Activated T-cell treated with anti-CD3 and anti-CD28 coated beads for 4 hours (primary cell): ENCODE measurements at regions not wholly inside any gene's neighbourhood (a gene's known extent, or its start where the extent isn't known, plus 50 kb on each side); places are given as distances from the start of the nearest gene placed in this dataset.

Source experiments
- DNase-seq: peaks from one replicate; pipeline ENCODE4 v3.0.0-alpha.2; 2020

GRCh38 chr13:72217142-72217541, 350.1 kb upstream of the DACH1 start:
- no peak for DNase-seq

GRCh38 chr13:72208112-72208645, 341.2 kb upstream of the DACH1 start:
- no peak for DNase-seq

DNA sequence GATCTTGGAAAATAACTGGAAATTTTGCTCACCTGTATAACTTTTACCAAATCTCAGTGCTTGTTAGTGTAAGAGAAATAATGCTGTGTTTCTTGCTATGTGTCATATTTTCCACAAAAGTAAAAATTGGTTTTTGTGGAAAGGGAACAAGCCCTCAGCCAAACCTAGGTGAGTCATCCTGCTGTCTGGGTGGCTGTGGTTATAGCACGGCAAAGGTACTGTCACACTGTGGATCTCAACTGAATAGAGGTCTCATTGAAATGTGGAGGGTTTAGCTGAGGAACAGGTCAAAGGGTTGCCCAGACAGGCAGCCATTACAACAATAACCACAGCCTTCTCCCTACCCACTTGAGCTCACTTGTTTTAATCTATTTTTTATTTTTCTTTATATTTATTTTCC, 338.8 kb upstream of the DACH1 start:
- DNase-seq, result no peak

DNA sequence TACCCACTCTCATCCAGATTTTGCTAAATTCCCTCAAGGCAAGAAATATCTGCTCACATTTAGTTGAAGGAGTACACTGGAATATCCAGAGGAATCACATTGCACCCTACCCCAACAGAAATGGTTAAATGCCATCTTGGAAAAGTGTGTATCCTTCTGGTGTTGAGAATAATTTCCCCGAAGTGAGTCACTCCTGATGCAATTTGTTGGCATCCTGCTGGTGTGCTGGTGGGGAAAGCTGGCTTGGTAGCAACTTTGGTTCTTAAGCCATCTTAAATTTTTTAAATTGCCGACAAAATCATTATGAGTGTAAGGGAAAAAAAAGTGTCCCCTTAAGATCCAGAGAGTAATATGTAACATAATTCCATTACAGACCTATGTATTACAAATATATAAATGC, 337.3 kb upstream of the DACH1 start:
- DNase-seq, result no peak

DNA sequence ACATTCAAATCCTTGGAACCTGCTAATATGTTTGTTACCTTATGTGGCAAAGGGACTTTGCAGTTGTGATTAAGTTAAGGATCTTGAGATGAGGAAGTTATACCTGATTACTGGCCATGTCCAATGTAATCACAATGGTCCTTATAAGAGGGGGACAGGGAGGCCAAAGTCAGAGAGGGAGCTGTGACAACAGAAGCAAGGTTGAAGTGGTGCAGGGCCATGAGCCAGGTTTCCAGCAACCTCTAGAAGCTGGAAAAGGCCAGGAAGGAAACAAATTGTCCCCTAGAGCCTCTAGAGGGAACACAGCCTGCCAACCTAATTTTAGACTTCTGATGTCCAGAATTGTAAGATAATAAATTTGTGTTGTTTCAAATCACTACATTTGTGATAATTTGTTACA, 334.7 kb upstream of the DACH1 start:
- no peak for DNase-seq

DNA sequence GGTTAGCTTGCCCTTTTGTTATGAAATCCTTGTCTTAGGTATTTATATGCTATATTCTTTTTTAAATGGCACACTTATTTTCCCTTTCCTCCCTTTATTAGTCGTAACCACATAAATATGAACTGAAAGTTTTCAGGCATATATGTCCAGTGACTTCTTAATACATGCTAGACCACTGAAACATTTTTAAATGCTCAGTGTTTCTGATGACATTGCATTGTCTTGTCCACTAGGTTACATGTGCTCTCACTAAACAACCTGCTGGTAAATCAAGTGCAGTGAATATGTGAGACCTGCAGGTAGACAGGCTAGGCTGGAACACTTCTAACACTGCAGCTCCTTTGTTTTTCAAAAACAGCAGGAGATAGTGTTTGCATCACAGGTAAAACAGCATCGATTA, 332.6 kb upstream of the DACH1 start:
- no peak for DNase-seq

GRCh38 chr13:72198967-72199560, 332.1 kb upstream of the DACH1 start:
- DNase-seq, result no peak

- no peak for DNase-seq
Observed at GRCh38 chr13:72198042-72198441, 331.0 kb upstream of the DACH1 start.

DNA sequence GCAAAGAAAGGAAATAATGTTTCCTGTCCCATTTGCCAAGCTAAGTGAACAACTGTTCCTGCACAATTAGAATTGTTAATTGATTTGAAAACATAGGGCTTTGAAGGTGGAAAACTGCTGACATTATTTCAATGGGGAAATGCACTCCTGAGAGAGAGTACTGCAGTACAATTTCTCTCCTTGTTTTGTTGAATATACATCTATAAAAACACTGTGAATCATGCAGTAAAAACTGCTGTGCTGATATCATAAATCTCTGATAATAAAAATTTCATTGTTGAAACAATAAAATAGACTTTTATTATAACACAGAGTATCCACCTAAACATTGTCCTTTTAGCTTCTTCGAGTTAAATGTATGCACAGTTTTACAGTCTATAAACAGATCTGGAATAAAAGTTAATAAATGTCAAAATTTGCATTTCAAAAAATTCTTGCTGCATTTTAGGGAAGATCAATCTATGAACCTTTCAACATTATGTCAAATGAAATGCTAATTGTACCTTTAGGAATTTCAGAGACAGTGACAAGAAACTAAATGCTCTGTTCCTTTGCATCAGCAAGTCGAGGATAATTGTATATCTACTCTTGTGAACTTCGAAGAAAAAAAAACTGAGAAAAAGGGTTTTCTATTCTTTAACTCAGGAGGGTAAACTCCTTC, 328.2 kb upstream of the DACH1 start:
- DNase-seq, result no peak

DNA sequence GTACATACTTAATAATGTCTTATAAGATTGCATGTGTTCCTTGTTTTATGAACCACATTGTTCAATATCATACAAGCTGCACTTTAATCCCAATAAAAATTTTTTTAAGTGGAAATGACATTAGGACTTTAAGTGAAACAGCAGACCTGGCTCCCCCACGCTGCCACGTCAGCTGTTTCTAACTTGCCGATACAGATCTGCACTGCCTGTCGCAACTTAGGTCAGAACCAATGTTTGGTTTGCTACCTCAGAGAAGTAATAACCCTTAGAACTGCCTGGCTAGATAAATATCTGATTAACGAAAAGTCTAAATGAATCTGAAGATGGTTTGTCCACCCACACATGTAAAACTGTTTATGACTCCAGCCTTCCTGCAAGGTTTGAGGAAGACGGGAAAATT, 327.5 kb upstream of the DACH1 start:
- no peak for DNase-seq

DNA sequence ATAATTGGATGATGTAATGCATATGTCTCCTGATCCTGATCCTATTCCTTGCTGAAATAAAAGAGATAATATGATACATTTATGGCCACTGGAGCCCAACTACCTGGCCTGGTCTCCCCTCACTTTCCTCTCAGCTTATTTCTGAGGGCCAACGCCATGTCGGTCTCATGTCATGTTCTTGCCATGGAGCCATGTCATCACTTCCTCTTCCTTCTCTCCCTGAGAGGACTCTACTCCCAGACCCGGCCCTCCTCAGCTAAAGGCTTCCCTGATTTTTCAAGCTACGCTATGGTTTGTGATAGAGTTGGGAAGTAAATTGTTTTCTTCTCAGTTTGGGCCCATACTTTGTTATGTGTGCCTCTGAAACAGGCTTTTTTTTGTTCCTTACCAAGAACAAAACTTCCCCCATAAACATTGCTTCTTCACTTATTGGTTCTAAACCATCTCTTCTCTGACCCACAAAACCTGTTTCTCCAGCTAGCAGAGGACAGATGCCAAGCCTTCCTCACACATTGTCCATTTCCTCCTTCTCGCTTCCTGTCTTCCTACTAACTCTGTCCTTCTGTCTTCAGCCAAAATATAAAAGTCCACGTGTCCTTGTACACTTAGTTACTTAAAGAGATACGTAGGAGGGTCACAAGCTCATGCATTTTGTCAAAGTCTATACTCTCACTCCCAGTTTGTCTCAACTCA, 319.9 kb upstream of the DACH1 start:
- DNase-seq, result no peak

- no peak for DNase-seq
Observed at GRCh38 chr13:72185776-72186175, 318.8 kb upstream of the DACH1 start.

DNA sequence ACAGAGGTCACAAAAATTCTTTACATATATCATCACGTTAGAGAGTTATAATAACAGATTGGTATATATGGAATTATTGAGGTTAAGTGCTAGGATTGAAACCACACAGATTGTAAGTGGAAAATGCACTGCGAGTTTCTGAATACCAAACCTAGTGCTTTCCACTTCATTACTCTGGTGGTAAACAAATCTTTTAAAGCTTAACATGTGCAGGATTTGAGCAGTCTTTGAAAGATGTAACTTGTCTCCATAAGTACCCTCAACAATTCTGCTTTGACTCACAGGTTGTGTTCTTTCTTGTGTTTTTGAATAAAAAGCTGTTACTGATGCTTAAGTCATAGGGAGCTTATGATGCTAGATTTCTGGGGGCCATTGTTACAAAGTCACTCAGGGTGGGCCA, 314.7 kb upstream of the DACH1 start:
- DNase-seq, result no peak

GRCh38 chr13:72180253-72180952, 313.4 kb upstream of the DACH1 start:
- no peak for DNase-seq

DNA sequence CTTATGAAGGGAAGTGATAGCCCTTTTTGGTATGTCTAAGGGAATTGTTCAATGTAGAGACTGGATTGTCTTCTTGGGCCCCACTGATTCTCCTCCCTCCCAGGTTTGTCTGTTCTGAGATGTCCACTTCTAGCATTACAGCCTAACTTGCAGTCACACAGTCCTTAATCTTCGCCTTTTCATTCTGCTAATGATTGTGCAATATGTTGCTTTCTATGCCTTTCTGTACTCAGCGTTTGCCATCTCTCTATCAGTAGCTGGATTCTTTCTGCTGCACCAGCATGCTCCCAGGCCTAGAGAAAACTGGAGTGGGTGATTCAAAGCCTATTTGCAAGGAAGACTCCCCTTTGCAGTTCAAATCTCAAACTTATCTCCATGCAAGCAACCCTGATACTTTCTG, 307.5 kb upstream of the DACH1 start:
- no peak for DNase-seq

- no peak for DNase-seq
Observed at GRCh38 chr13:72170571-72170970, 303.6 kb upstream of the DACH1 start.

- DNase-seq, result no peak
Observed at GRCh38 chr13:72168126-72168855, 301.3 kb upstream of the DACH1 start.

- DNase-seq, result no peak
Observed at GRCh38 chr13:72166102-72166650, 299.2 kb upstream of the DACH1 start.

- no peak for DNase-seq
Observed at GRCh38 chr13:72165276-72165675, 298.3 kb upstream of the DACH1 start.

DNA sequence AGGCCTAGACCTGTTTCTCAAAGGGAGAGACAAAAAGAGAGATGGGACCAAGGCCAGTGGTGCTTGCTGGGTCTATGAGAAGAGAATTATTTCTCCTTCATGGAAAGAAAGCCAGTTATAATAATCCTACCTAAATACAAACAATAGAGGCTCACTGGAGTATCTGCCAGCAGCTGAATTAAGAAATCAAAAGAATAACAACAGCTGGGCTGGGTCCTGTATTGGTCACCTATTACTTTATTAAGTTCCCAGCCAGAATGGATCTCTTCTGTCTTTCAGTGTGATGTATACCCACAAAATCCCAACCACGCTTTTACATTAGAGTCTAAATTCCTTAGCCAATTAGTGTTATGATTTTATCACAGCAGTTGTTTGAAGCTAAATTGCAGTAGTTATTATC, 297.8 kb upstream of the DACH1 start:
- no peak for DNase-seq

DNA sequence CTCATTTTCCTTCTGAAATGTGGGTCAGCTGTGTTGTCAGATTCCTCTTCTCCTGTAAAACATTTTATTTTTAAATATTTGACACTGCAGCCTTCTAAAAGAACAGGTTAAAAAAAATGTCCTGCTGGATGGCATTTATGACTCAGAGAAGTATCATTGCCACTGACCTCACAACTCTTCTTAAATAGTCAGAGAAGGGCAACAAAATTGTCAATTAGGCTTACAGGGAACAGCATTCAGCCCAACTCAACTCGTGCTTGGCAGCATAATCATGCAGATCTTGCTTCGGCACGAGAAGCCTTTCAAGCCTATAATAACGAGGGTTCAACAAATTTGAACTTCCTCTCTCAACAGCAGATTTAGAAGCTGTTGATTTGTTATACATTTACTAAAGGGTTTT, 296.7 kb upstream of the DACH1 start:
- DNase-seq, result no peak

DNA sequence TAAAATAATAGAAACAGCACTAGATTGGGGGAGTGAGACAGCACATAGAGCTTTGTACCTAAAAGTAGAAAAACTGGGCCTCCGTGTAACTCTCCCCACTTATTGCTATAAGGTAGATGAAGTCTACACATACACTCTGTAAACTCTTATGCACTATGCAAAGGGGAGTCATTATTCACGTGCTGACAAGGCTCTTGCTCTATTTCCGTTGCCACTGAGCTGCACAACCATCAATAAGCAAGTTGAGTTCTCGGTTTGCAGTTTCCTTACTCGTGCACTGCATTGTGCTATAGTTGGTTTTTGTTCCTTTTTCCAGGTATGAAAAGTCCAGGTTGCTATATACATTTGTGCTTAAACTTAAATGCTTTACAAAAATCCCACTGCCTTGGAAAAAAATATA, 294.0 kb upstream of the DACH1 start:
- no peak for DNase-seq

- no peak for DNase-seq
Observed at GRCh38 chr13:72156760-72157159, 289.8 kb upstream of the DACH1 start.
